Endothelial cell (in vitro differentiated cells): ENCODE measurements at regions not wholly inside any gene's neighbourhood (a gene's known extent, or its start where the extent isn't known, plus 50 kb on each side); places are given as distances from the start of the nearest gene placed in this dataset.
A peak's percentile ranks its signal among the peaks of the same experiment; 100 is the strongest.

ENCODE experiments used
- DNase-seq: peaks from one replicate; pipeline ENCODE4 v3.0.0; 2021; ENCODE audit warnings: low spot score
- H3K27ac Mint-ChIP-seq: one replicate; pipeline ENCODE4 v1.8.0; 2021; ENCODE audit warnings: mixed read lengths, inconsistent platforms; ENCODE audit not compliant: unreplicated experiment
- H3K27me3 Mint-ChIP-seq: one replicate; pipeline ENCODE4 v1.8.0; 2021; ENCODE audit warnings: mild to moderate bottlenecking, moderate library complexity, mixed read lengths, inconsistent platforms; ENCODE audit not compliant: unreplicated experiment
- H3K36me3 Mint-ChIP-seq: one replicate; pipeline ENCODE4 v1.8.0; 2021; ENCODE audit warnings: mild to moderate bottlenecking, low read depth, mixed read lengths, inconsistent platforms; ENCODE audit not compliant: unreplicated experiment
- H3K4me1 Mint-ChIP-seq: one replicate; pipeline ENCODE4 v1.8.0; 2021; ENCODE audit warnings: mild to moderate bottlenecking, mixed read lengths, inconsistent platforms; ENCODE audit not compliant: unreplicated experiment
- H3K4me3 Mint-ChIP-seq: one replicate; pipeline ENCODE4 v1.8.0; 2021; ENCODE audit warnings: mild to moderate bottlenecking, mixed read lengths, inconsistent platforms; ENCODE audit not compliant: unreplicated experiment
- H3K9me3 Mint-ChIP-seq: one replicate; pipeline ENCODE4 v1.8.0; 2021; ENCODE audit warnings: mixed read lengths, inconsistent platforms; ENCODE audit not compliant: unreplicated experiment
- CTCF ChIP-seq: fragments of 200-600 bp; sonication (generic); IDR thresholded peaks from one replicate; pipeline ENCODE4 v1.5.0; 2021; ENCODE audit warnings: antibody characterized with exemption; ENCODE audit not compliant: unreplicated experiment

GRCh38 chr3:159480046-159480445, 508.6 kb upstream of the IL12A start:
- Mint-ChIP-seq H3K9me3 (peaks cover 3% of the 10 kb centered on the region), H3K27ac (no peak overlapping the region), H3K4me1 (peaks cover 2% of the 10 kb centered on the region), H3K4me3 (no peak overlapping the region), H3K36me3 (no peaks in the 10 kb centered on the region), H3K27me3 (peaks cover 5% of the 10 kb centered on the region)
- TF ChIP-seq CTCF: no peak
- no peak for DNase-seq

GRCh38 chr3:159482241-159482993, 506.2 kb upstream of the IL12A start:
- peaks cover 3% of the 10 kb centered on the region for H3K9me3 Mint-ChIP-seq
- no peak overlapping the region for H3K27ac Mint-ChIP-seq
- peaks cover 7% of the 10 kb centered on the region for H3K27me3 Mint-ChIP-seq
- DNase-seq: no peak
- H3K36me3 Mint-ChIP-seq: no peaks in the 10 kb centered on the region
- H3K4me3 Mint-ChIP-seq: no peak overlapping the region
- peaks cover 4% of the 10 kb centered on the region for H3K4me1 Mint-ChIP-seq
- no peak for TF ChIP-seq CTCF

GRCh38 chr3:159482994-159483367, 505.7 kb upstream of the IL12A start:
- peaks cover 3% of the 10 kb centered on the region for H3K9me3 Mint-ChIP-seq
- no peak for TF ChIP-seq CTCF

GRCh38 chr3:159486580-159486979, 502.1 kb upstream of the IL12A start:
- DNase-seq: peak; percentile 12
- H3K4me1 Mint-ChIP-seq: peaks cover 4% of the 10 kb centered on the region
- H3K27me3 Mint-ChIP-seq: peaks cover 2% of the 10 kb centered on the region
- H3K36me3 Mint-ChIP-seq: no peaks in the 10 kb centered on the region
- H3K9me3 Mint-ChIP-seq: no peaks in the 10 kb centered on the region
- peak overlapping the region; percentile 34 for H3K27ac Mint-ChIP-seq
- no peak for TF ChIP-seq CTCF
- H3K4me3 Mint-ChIP-seq: no peak overlapping the region

More at GRCh38 chr3:159482994-159483367, 505.7 kb upstream of the IL12A start:
- Mint-ChIP-seq H3K4me1 (peaks cover 4% of the 10 kb centered on the region), H3K27ac (no peak overlapping the region), H3K4me3 (no peak overlapping the region), H3K36me3 (no peaks in the 10 kb centered on the region), H3K27me3 (peaks cover 7% of the 10 kb centered on the region)
- no peak for DNase-seq

GRCh38 chr3:159487304-159487703, 501.3 kb upstream of the IL12A start:
- H3K4me3 Mint-ChIP-seq: no peak overlapping the region
- H3K27ac Mint-ChIP-seq: no peak overlapping the region
- no peaks in the 10 kb centered on the region for H3K36me3 Mint-ChIP-seq
- H3K4me1 Mint-ChIP-seq: peaks cover 4% of the 10 kb centered on the region
- no peak for DNase-seq
- no peak for TF ChIP-seq CTCF
- peaks cover 2% of the 10 kb centered on the region for H3K27me3 Mint-ChIP-seq
- H3K9me3 Mint-ChIP-seq: no peaks in the 10 kb centered on the region
